ENCODE measurements at regions not wholly inside any gene's neighbourhood (a gene's known extent, or its start where the extent isn't known, plus 50 kb on each side); places are given as distances from the start of the nearest gene placed in this dataset.
A peak's percentile ranks its signal among the peaks of the same experiment; 100 is the strongest.
"Not testable (repeated sequence)": the region's sequence is repeated elsewhere in the genome, so short reads cannot be mapped to it uniquely, and the experiment has no call there.

- DNase-seq, result no peak
These were observed 73.2 kb downstream of the ZIC4 start for GRCh38 chr3:147333098-147333497.

- DNase-seq, result no peak
These were observed 77.6 kb downstream of the ZIC4 start for GRCh38 chr3:147328711-147329110.

GRCh38 chr3:147324356-147324755 is 82.0 kb downstream of the ZIC4 start:
- DNase-seq, result no peak

- DNase-seq, result no peak
These were observed 87.4 kb downstream of the ZIC4 start for GRCh38 chr3:147318900-147319299.

DNA sequence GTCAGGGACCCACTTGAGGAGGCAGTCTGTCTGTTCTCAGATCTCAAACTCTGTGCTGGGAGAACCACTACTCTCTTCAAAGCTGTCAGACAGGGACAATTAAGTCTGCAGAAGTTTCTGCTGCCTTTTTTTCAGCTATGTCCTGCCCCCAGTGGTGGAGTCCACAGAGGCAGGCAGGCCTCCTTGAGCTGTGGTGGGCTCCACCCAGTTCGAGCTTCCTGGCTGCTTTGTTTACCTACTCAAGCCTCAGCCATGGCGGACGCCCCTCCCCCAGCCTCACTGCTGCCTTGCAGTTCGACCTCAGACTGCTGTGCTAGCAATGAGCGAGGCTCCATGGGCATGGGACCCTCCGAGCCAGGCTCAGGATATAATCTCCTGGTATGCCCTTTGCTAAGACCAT is 89.3 kb downstream of the ZIC4 start:
- DNase-seq, result not testable (repeated sequence)

GRCh38 chr3:147313513-147313912 is 92.8 kb downstream of the ZIC4 start:
- DNase-seq, result no peak

DNA sequence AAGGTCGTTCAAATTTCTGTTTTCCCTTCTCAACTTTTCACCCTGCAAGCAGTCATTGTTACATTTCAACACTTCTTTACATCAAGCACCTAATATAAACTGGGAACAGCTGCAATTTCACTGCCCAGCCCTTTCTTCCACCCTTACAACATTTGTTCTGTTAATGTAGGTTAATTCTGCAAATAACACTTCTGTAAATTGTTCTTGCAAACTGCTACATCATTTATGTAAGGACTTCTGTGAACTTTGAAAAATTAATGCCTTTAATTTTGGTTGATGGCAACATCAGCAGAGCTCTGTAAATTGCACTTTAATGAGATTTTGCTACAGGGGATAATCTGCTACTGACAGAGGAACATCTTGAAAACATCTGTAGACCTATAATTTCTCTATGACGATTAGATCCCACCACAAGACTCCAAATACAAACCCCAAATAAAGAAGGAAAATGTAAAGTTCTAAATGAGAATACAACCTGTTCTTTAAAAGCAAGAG is 93.5 kb downstream of the ZIC4 start:
- DNase-seq, result no peak

- DNase-seq, result no peak
These were observed 94.6 kb downstream of the ZIC4 start for GRCh38 chr3:147311716-147312115.

- DNase-seq, result no peak
These were observed 100.7 kb downstream of the ZIC4 start for GRCh38 chr3:147305533-147306250.

DNA sequence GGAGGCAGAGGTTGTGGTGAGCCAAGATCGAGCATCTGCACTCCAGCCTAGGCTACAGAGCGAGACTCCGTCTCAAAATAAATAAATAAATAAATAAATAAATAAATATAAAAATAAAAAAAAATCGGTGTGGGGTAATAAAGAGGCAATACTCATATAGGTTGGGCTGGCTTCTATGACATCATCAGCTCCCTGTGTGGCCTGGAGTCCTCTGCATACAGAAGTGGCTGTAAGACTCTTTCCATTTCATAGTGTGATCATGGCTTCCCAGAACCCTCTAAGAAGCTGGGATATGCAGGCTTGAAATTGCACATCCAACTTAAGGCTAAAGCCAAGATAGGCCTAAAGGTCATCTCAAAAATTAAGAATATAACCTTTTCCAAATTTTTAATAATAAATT is 101.6 kb downstream of the ZIC4 start:
- DNase-seq, result no peak

- no peak for DNase-seq
These were observed 104.6 kb downstream of the ZIC4 start for GRCh38 chr3:147301781-147302180.

- DNase-seq, result no peak
These were observed 106.7 kb downstream of the ZIC4 start for GRCh38 chr3:147299656-147300055.

GRCh38 chr3:147298511-147298982 is 107.8 kb downstream of the ZIC4 start:
- DNase-seq, result no peak

GRCh38 chr3:147297761-147298350 is 108.5 kb downstream of the ZIC4 start:
- no peak for DNase-seq

GRCh38 chr3:147287370-147287769 is 119.0 kb downstream of the ZIC4 start:
- not testable (repeated sequence) for DNase-seq

DNA sequence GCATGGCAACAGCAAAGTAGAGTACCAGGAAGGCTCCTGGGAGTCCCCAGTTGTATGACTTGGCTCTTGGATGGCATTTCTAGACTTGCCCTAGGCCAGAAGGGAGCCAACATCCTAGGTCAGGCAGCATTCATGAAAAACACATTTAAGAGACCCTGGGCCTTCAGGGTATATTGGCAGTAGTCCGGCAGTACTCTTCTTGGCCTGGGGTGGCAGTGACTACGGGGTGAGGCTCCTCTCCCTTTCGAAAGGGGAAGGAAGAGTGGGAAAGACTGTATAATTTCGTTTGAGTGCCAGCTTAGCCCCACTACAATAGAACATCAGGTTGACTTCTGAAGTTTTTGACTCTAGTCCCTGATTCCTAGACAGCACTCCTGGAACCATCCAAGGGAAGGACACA is 136.4 kb downstream of the ZIC4 start:
- no peak for DNase-seq

DNA sequence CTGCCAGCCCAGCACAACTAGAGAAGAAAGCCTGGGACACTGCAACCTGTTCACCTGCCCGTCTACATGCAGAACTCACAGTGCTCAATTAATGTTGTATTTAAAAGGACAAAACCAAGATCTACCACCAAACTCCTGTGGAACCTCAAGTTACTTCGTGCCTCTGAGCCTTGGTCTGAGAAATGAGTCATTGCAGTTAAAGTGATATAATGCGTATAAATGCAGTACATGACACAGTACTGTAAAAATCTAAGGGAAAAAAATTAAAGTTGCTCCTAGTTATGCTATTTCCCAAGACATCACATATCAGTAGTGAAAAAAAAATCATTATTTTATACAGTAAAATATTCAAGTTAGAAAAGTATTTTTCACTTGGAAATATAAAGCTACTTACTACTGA is 138.9 kb downstream of the ZIC4 start:
- DNase-seq, result no peak

DNA sequence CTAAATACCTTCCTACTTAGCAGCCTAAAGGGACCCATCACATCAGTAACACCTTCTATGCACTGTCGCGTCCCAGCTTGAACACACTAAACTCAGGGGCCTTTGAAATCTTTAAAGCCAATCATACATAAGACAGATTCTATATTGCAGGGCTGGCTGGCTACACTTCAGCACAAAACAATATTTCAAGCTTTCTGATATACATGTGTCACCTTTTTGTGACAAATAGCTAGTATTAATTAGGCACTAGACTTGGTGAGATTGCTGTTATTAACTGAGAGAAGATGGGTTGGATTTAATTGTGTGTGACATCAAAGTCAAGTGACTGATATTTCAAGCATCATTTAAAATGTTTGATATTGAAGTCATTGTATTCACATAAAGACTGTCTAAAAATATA is 148.4 kb downstream of the ZIC4 start:
- DNase-seq, result no peak

DNA sequence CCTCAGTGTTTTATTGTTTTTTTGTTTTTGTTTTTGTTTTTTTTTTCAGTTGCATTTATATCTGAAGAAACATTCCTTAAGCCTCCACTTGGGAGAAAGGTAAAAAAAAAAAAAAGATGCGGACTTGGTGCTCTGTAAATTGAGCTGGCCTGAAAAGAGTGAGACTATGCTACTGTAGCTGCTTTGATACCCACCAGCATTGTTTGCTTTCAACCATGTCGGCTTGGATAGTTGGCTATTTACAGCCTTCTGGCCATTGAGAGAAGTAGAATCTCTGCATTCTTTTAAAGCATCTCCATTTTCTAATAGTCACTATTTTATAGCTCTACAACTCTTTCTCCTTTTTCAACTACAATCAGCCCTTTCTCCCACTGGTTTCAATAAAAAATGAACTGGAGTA is 149.6 kb downstream of the ZIC4 start:
- DNase-seq, result no peak

DNA sequence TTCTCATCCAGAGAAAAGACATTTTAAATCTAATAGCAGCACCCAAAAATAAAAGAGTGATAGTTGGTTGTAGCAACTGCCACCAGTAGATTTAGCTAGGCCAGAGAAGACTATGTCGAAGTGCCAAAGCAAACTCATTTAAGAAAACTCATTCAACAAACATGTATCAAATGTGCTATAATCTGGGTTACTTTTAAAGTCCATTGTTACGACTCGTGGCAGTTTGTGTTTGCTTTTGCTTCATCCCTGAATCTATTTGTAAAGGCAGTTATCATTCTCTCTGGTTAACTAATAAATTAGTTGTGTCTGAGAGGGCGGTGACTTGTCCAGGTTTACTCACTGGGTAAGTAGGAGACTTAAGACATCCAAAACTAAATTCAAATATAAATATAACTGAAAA is 159.4 kb downstream of the ZIC4 start:
- DNase-seq, result no peak

GRCh38 chr3:147245638-147246037 is 160.7 kb downstream of the ZIC4 start:
- peak; percentile 29 for DNase-seq

- not testable (repeated sequence) for DNase-seq
These were observed 161.3 kb downstream of the ZIC4 start for GRCh38 chr3:147245022-147245421.

GRCh38 chr3:147244397-147244796 is 161.9 kb downstream of the ZIC4 start:
- DNase-seq, result no peak

- no peak for DNase-seq
These were observed 165.8 kb downstream of the ZIC4 start for GRCh38 chr3:147240581-147240980.

DNA sequence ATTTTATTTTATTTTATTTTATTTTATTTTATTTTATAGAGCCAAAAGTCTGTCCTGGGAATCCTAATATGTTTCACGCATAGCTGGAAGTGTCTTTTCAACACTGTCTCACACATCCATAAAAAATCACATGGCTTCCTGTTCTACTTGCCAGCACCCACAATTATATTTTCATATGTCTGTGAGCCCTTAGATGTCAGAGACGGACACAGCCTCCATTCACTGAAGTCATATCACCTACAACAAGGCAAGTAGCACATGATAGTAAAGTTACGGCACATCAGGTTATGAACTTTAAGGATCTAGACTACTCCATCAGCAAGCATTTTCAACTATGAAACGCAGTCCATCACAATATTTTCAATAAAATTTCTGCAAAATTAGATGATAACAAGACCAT is 168.4 kb downstream of the ZIC4 start:
- DNase-seq, result no peak
